Adipocyte (in vitro differentiated cells): ENCODE measurements at regions not wholly inside any gene's neighbourhood (a gene's known extent, or its start where the extent isn't known, plus 50 kb on each side); places are given as distances from the start of the nearest gene placed in this dataset.

Experiments used
- DNase-seq: peaks from one replicate; pipeline ENCODE4 v3.0.0-alpha.2; 2015; ENCODE audit warnings: low read depth
- H3K27me3 ChIP-seq: replicated peaks from 2 replicates; pipeline ENCODE4 v1.7.0; 2013; ENCODE audit warnings: mild to moderate bottlenecking, low read length, moderate library complexity; ENCODE audit not compliant: control insufficient read depth, insufficient read depth
- H3K36me3 ChIP-seq: 2 replicates; pipeline ENCODE4 v1.7.0; 2013; ENCODE audit warnings: low read length, mild to moderate bottlenecking, moderate library complexity; ENCODE audit not compliant: control insufficient read depth, insufficient read depth, severe bottlenecking
- H3K4me1 ChIP-seq: 2 replicates; pipeline ENCODE4 v1.7.0; 2013; ENCODE audit warnings: mild to moderate bottlenecking, low read length, moderate library complexity; ENCODE audit not compliant: control insufficient read depth, insufficient read depth
- H3K4me3 ChIP-seq: 2 replicates; pipeline ENCODE4 v1.7.0; 2013; ENCODE audit warnings: mild to moderate bottlenecking, low read length, moderate library complexity
- H3K9ac ChIP-seq: 2 replicates; pipeline ENCODE4 v1.7.0; 2013; ENCODE audit warnings: mild to moderate bottlenecking, low read length, moderate library complexity
- H3K9me3 ChIP-seq: 2 replicates; pipeline ENCODE4 v1.7.0; 2013; ENCODE audit warnings: mild to moderate bottlenecking, low read length, moderate library complexity; ENCODE audit not compliant: control insufficient read depth

GRCh38 chr13:26973946-26974345 is 197.7 kb downstream of the USP12 start:
- Histone ChIP-seq H3K27me3 (peaks cover 19% of the 10 kb centered on the region), H3K4me1 (no peaks in the 10 kb centered on the region), H3K4me3 (no peak overlapping the region), H3K36me3 (no peaks in the 10 kb centered on the region), H3K9ac (no peak overlapping the region), H3K9me3 (no peaks in the 10 kb centered on the region)
- DNase-seq: no peak

DNA sequence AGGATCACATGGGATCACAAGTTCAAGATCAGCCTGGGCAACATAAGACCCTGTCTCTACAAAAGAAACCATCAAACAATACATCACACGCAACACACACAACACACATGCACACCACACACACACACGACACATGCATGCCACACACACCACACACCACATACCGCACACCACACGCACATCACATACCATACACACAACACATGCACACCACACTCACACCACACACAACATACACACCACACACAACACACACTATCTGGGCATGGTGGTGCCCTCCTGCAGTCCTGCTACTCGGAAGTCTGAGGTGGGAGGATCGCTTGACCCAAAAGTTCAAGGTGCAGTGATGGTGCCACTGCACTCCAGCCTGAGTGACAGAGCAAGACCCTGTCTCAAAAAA is 198.3 kb downstream of the USP12 start:
- DNase-seq: no peak
- Histone ChIP-seq H3K27me3 (peaks cover 15% of the 10 kb centered on the region), H3K9ac (no peak overlapping the region), H3K4me1 (no peaks in the 10 kb centered on the region), H3K9me3 (no peaks in the 10 kb centered on the region), H3K4me3 (no peak overlapping the region), H3K36me3 (no peaks in the 10 kb centered on the region)

- H3K9ac ChIP-seq: no peak overlapping the region
- H3K9me3 ChIP-seq: no peaks in the 10 kb centered on the region
- H3K4me1 ChIP-seq: no peaks in the 10 kb centered on the region
- no peaks in the 10 kb centered on the region for H3K36me3 ChIP-seq
- DNase-seq: no peak
- peaks cover 20% of the 10 kb centered on the region for H3K27me3 ChIP-seq
- no peak overlapping the region for H3K4me3 ChIP-seq
These were observed 199.4 kb downstream of the USP12 start for GRCh38 chr13:26971990-26972887.

- no peaks in the 10 kb centered on the region for H3K9me3 ChIP-seq
- no peaks in the 10 kb centered on the region for H3K36me3 ChIP-seq
- H3K4me1 ChIP-seq: peaks cover 3% of the 10 kb centered on the region
- H3K4me3 ChIP-seq: no peak overlapping the region
- no peak overlapping the region for H3K9ac ChIP-seq
- peaks cover 29% of the 10 kb centered on the region for H3K27me3 ChIP-seq
- DNase-seq: no peak
These were observed 202.9 kb downstream of the USP12 start for GRCh38 chr13:26968431-26969341.

- Histone ChIP-seq H3K36me3 (no peaks in the 10 kb centered on the region), H3K27me3 (peaks cover 30% of the 10 kb centered on the region), H3K4me3 (no peak overlapping the region), H3K9ac (no peak overlapping the region), H3K9me3 (no peaks in the 10 kb centered on the region), H3K4me1 (peaks cover 3% of the 10 kb centered on the region)
- DNase-seq: no peak
These were observed 204.2 kb downstream of the USP12 start for GRCh38 chr13:26967119-26968038.

DNA sequence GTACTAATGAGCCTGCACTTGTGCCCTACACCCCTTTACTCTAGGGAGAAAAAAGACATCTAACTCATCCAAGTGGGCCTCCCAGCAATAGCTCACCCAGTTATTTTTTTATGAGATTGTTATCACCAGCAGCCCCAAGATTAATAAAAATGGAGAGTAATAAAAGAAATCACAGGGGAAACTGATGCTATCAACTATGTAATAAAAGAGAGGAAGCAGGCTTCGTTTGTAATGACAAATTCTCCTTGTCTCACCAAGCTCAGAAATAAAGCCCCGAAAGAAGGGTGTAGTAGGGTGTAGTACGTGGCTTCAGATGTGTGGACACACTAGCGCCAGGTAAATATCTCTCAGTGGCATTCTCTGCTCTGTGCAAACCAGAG is 204.9 kb downstream of the USP12 start:
- H3K4me1 ChIP-seq: peaks cover 3% of the 10 kb centered on the region
- H3K27me3 ChIP-seq: peaks cover 30% of the 10 kb centered on the region
- H3K4me3 ChIP-seq: no peak overlapping the region
- DNase-seq: no peak
- H3K9ac ChIP-seq: no peak overlapping the region
- no peaks in the 10 kb centered on the region for H3K9me3 ChIP-seq
- H3K36me3 ChIP-seq: no peaks in the 10 kb centered on the region

GRCh38 chr13:26965952-26966700 is 205.5 kb downstream of the USP12 start:
- no peak overlapping the region for H3K9ac ChIP-seq
- peaks cover 31% of the 10 kb centered on the region for H3K27me3 ChIP-seq
- no peaks in the 10 kb centered on the region for H3K36me3 ChIP-seq
- no peak overlapping the region for H3K4me3 ChIP-seq
- H3K9me3 ChIP-seq: no peaks in the 10 kb centered on the region
- DNase-seq: peak; percentile 20
- peaks cover 3% of the 10 kb centered on the region for H3K4me1 ChIP-seq

DNA sequence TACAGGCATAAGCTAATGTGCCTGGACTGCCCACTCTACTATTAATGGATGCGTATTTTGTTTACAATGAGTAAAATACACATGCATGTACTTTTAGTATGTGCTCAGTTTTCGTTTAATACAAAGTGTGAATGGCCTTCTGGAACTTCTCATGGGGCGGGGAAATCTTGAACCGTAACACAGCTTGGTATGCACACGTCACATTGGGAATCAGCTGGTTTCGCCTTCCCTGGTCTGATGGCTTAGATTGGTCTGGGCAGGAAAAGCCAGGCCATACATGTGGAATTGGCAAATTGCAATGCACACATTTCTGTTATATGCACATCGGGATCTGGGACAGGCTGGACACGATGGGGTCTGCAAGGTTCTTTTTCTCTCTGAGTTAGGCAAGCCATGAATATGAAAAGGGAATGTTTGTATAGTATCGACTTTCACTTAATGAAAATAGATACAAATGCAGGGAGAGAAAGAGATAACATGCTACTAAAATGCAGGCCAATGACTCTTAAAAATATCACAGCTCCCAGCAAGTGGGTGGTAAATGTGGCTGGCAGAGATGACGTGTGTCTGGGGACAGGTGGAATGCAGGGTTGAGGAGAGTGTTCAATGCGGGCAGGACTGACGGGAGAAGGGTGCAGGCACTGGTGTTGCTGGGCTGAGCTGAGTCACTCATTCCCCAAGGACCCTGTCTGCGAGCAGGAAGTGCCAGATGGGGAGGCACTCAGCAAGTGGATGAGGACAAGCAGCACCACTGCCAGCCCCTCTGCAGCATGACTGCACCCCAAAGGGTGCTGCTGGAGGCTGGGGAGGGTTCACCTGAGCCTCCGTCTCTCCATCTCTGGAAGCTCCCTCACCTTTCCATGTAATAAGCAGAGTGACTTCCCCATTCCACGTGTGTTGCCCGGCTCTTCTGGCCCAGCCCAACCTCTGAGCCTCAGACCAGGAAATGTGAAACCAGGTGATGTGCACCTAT is 204.0 kb upstream of the GPR12 start:
- Histone ChIP-seq H3K4me3 (no peak overlapping the region), H3K9me3 (no peaks in the 10 kb centered on the region), H3K4me1 (peaks cover 3% of the 10 kb centered on the region), H3K9ac (no peak overlapping the region), H3K36me3 (no peaks in the 10 kb centered on the region), H3K27me3 (peaks cover 35% of the 10 kb centered on the region)
- no peak for DNase-seq

DNA sequence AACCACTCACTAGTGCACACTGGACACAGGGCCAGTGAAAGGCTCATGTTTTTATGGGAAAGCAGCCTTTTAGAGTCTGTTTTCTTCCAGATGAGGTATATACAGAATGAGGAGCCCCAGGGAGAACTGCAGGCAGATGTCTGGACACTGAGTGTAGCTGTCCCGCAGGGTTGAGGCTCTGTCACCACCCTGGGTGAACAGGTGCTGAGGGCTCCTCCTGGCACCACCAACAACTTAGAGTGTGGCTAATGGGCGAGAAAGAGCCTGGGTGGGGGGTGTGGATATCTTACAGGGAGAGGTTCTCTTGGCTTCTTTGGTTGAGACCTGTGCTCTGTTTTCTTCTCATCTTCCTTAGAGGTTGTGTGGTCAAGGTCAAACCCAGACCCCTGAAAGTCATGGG is 202.1 kb upstream of the GPR12 start:
- Histone ChIP-seq H3K36me3 (no peaks in the 10 kb centered on the region), H3K4me1 (peaks cover 3% of the 10 kb centered on the region), H3K4me3 (no peak overlapping the region), H3K9ac (no peak overlapping the region), H3K9me3 (no peaks in the 10 kb centered on the region), H3K27me3 (peaks cover 41% of the 10 kb centered on the region)
- DNase-seq: no peak
